ENCODE measurements at regions not wholly inside any gene's neighbourhood (a gene's known extent, or its start where the extent isn't known, plus 50 kb on each side); places are given as distances from the start of the nearest gene placed in this dataset.
"Not testable (repeated sequence)": the region's sequence is repeated elsewhere in the genome, so short reads cannot be mapped to it uniquely, and the experiment has no call there.

DNA sequence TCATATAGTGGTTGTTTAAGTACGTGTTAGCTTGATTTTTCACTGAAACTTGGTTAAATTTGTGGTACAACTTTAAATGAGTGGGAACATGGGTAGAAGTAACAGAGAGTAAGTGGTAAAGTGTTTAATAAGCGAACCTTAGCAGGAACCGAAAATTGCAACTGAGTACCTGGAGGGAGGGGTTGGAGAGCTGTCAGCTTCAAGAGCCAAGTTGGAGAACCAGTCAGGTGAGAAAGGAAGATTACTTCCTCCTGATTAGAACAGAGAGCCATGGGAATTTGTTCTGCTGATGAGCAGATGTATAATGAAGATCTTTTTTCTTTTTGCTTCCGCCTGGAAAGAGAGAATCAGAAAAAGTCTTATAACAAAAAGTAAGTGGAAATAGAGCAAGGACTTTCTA lies 158.4 kb upstream of the CDH7 start:
- H3K9me3 ChIP-seq: no peaks in the 10 kb centered on the region
- no peaks in the 10 kb centered on the region for H3K36me3 ChIP-seq
- no peak overlapping the region for H3K4me3 ChIP-seq
- no peaks in the 10 kb centered on the region for H3K27me3 ChIP-seq
- DNase-seq: no peak

DNA sequence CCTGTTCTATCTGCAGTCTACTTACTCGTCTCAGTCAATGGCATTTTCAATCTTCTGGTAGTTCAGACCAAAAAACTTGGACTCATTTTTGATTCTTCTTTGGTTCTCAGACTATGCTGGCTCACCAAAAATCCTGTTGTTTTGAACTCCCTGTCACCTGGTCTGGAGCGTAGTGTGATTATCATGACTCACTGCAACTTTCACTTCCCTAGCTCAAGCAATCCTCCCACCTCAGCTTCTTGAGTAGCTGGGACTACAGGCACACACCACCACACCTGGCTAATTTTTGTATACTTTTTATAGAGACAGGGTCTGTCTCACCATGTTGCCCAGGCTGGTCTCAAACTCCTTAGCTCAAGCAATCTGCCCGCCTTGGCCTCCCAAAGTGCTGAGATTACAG lies 163.3 kb upstream of the CDH7 start:
- Histone ChIP-seq H3K36me3 (no peaks in the 10 kb centered on the region), H3K27me3 (no peaks in the 10 kb centered on the region), H3K9me3 (no peaks in the 10 kb centered on the region), H3K4me3 (no peak overlapping the region)
- DNase-seq: no peak

DNA sequence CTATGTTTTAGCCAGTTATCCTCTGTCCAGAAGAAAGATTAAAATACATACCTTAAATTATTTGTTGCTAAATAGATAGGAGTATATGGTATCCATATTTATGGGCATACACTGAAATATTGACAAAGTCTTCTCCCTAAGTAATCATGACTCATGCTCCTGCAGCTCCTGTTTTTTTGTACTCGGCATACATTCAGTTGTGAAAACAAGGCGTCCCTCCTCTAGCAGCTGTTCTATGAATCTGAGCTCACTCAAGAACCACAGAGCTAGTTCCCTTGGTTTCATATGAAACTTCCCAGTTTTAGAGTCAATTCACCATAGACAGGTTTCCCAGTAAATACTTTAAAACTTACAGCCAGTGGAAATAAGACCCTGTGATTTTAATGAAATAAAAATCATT lies 168.7 kb upstream of the CDH7 start:
- DNase-seq, H3K9me3 ChIP-seq, H3K27me3 ChIP-seq, H3K36me3 ChIP-seq, H3K4me3 ChIP-seq: not testable (repeated sequence)

DNA sequence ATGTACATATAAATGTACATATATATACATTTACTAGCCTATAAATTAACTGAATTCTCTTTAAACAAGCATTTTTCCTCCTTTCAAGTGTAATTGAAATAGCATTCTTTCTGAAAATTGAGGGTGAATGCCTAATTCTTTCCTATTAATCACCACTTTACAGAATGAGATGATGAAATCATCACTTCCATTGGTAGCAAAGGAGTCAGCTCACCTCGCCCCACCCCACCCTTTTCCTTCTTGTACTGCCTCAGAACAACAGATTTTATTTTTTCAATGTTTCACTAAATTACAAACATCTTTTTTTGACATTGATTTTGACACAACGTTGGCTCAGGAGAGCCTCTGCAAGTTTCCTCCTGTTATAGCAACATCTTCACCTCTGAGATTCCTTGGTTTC lies 181.9 kb upstream of the CDH7 start:
- no peak for DNase-seq
- H3K36me3 ChIP-seq: no peaks in the 10 kb centered on the region
- no peaks in the 10 kb centered on the region for H3K27me3 ChIP-seq
- no peak overlapping the region for H3K4me3 ChIP-seq
- H3K9me3 ChIP-seq: no peaks in the 10 kb centered on the region; the same call in 1 of the 2 replicates

DNA sequence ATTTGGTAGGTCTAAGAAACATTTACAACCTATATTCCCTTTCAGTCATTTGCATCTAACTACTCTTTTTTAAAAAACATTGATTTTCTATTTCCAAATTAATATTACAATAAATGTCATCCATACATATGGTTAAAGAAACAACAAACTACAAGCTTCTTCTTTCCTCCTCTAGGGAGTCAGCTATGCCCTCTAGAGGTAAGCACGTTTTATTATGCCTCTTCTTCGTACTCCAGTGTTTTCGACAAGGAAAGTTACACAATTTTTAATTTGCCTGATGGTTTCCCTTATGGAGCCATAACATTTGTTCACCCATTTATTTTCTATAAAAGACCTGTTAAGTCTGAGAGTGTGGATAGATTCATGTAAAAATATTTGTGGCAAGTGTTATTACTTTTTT lies 183.4 kb upstream of the CDH7 start:
- H3K4me3 ChIP-seq: no peak overlapping the region
- no peak for DNase-seq
- no peaks in the 10 kb centered on the region for H3K36me3 ChIP-seq
- no peaks in the 10 kb centered on the region; the same call in 1 of the 2 replicates for H3K9me3 ChIP-seq
- no peaks in the 10 kb centered on the region for H3K27me3 ChIP-seq

DNA sequence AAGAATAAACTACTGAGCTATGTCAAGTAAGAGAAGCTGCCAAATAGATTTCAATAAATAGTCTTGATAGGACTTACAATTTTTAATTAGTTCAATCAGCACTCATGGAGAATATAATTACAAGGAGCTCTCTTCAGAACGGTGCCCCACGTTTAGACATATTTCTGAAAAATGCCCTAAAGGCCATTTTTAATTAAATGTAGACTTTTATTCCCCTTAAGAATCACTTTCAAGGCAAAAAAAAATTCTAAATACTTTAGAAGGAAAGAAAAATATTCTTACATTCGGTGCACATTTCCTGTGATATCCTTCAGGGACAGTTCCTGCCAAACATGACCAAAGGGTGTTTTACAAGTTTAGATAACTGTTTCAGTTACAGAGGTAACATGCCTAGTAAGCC lies 202.5 kb upstream of the CDH7 start:
- no peaks in the 10 kb centered on the region for H3K9me3 ChIP-seq
- DNase-seq: no peak
- no peaks in the 10 kb centered on the region for H3K27me3 ChIP-seq
- no peak overlapping the region for H3K4me3 ChIP-seq
- no peaks in the 10 kb centered on the region for H3K36me3 ChIP-seq

DNA sequence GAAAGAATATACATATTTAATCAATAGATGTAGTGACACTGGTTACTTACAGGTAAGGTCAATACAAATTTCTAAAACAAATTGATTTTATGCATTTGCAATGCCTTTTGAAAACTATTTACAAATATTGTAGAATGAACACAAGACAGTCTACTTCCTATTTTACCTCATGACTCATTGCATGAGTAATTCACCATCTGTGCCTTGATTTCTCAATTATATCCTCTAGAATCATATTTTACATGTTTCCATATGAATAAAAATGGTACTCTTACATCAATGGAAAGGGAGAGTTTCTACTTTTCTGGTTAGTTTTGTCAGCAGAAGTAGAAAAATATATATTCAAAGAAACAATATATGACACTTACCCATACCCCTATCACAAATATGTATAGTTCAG lies 203.8 kb upstream of the CDH7 start:
- no peak overlapping the region for H3K4me3 ChIP-seq
- H3K36me3 ChIP-seq: no peaks in the 10 kb centered on the region
- no peaks in the 10 kb centered on the region for H3K27me3 ChIP-seq
- H3K9me3 ChIP-seq: no peaks in the 10 kb centered on the region
- DNase-seq: no peak

DNA sequence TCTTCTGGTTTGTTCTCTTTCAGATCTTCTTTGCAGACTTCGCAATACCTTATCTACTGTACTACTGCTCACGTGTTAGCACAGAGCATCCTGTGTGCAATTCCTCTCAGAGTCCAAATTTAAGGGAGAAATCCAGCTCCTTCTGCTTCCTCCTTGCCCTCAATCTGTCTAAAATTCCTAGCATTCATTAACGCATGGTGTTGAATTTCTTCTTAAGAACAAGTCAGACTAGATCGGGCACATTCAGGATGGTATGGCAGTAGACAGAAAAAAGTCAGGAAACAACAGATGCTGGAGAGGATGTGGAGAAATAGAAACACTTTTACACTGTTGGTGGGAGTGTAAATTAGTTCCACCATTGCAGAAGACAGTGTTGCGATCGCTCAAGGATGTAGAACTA lies 206.1 kb upstream of the CDH7 start:
- no peaks in the 10 kb centered on the region for H3K27me3 ChIP-seq
- H3K4me3 ChIP-seq: no peak overlapping the region
- H3K9me3 ChIP-seq: no peaks in the 10 kb centered on the region
- DNase-seq: no peak
- H3K36me3 ChIP-seq: no peaks in the 10 kb centered on the region

DNA sequence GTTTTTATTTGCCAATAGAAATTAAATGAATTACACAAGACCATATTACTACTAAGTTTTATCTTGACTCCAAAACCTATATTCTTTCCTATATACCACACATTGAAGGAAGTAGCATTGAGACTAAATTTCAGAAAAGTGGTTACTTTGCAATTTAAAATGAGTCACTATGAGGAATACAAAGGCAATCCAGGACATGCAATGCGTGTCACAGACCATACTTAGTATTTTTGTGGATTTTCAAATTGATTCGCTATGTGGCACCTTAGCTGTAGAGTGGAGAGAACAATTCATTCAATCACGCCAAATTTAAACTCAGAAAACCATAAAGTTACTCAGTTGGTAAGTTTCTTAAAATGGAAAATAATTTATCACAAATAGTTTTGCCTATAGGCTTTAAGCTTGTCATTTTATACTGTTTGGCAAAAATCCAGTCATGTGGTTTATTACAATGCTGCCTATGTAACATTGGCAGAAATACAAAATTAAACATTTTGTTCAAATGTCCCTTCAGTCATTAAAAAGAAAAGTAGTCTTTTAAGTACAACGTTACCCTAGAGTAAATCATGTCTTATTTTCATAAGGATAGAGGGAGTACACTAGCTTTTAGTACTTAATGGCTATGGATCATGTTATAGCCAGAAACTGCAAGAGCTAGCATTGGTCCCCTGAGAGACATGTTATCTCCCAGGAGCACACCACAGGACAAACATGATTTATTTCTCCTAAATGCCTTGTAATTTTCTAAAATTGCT lies 222.8 kb upstream of the CDH7 start:
- no peaks in the 10 kb centered on the region for H3K9me3 ChIP-seq
- H3K36me3 ChIP-seq: no peaks in the 10 kb centered on the region
- no peak overlapping the region for H3K4me3 ChIP-seq
- no peak for DNase-seq
- no peaks in the 10 kb centered on the region for H3K27me3 ChIP-seq

DNA sequence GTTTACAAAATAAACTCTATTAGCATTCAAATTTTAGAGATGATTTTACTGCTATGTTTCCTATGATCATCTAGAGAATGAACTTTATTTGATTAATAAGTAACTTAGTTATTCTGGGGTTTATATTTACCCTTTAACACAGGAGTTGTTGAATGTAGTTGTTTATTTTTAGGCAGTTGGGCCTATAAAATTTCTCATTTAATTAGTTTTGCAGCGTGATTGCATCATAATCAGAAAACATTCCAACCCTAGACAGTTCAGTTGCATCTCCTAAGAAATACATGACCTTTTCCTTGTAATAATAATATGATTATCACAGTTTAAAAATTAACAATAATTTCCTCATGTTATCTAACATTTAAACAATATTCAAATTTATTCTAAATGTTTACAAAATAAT lies 224.7 kb upstream of the CDH7 start:
- DNase-seq: no peak
- Histone ChIP-seq H3K36me3 (no peaks in the 10 kb centered on the region), H3K4me3 (no peak overlapping the region), H3K9me3 (no peaks in the 10 kb centered on the region), H3K27me3 (no peaks in the 10 kb centered on the region)

DNA sequence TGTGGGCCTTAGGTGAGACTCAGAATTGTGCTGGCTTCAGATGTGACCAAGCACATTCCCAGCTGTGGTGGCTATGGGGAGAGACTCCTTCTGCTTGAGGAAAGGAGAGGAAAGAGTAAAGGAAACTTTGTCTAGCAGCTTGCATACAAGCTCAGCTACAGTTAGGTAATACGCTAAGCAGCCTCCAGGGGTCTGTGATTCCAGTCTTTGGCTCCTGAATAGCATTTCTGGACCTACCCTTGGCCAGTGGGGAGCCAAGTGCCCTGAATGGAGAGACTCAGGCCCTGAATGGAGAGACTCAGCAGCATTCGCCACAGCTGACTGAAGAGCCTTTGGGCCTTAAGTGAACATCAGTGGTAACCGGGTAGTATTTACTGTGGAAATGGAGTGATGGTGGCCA lies 227.4 kb upstream of the CDH7 start:
- H3K4me3 ChIP-seq: no peak overlapping the region
- no peaks in the 10 kb centered on the region for H3K36me3 ChIP-seq
- H3K9me3 ChIP-seq: no peaks in the 10 kb centered on the region
- DNase-seq: no peak
- H3K27me3 ChIP-seq: no peaks in the 10 kb centered on the region

DNA sequence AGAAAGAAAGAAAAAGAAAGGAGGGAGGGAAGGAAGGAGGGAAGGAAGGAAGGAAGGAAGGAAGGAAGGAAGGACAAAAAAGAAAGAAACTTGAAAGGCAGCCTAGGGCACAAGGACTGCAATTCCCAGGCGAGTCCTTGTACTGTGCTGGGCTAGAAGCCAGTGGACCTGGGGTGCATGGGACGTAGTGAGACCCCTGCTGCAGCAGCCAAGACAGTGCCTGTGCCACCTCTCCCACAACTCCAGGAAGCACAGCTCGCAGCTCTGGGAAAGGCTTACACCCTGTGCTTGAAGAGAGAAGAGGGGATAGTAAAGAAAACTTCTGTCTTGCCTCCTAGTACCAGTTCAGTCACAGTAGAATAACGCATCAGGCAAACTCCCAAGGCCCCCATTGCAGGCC lies 227.9 kb upstream of the CDH7 start:
- Histone ChIP-seq H3K9me3 (no peaks in the 10 kb centered on the region), H3K36me3 (no peaks in the 10 kb centered on the region), H3K4me3 (no peak overlapping the region), H3K27me3 (no peaks in the 10 kb centered on the region)
- no peak for DNase-seq

DNA sequence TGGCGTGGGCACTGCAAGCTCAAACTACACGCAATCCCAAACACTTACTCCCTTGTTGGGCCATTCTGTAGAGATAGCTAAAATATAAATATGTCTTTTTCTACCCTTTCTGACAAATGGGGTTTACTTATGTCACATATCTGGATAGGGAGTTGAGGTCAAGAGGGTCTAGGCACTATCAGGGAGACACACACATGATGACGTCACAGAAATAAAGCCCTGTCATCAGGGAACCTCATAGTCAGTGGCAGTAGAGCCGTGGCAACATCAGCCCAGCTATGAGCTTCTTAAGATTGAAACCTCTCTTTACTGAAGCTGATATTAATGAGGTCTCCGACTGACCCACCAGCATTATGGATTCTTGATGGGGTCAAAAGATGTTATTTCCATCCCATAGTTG lies 234.6 kb upstream of the CDH7 start:
- H3K36me3 ChIP-seq: no peaks in the 10 kb centered on the region
- no peak overlapping the region for H3K4me3 ChIP-seq
- DNase-seq: no peak
- H3K9me3 ChIP-seq: no peaks in the 10 kb centered on the region
- no peaks in the 10 kb centered on the region for H3K27me3 ChIP-seq

DNA sequence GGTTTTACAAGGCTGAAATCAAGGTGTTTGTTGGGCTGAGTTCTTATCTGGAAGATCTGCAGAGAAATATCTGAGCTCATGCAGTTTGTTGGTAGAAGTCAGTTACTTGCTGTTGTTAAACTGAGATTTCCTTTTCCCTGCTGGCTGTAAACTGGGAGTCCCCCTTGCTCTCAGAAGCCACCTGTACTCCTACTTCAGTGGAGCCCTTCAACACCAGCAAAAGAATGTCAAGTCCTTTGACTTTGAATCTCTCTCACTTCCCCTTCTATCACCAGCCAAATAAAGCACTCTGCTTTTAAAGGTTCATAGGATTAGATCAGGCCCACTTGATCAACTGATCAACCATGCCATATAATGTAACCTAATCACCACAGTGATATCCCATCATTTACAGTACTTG lies 252.2 kb upstream of the CDH7 start:
- Histone ChIP-seq H3K27me3 (no peaks in the 10 kb centered on the region), H3K4me3 (no peak overlapping the region), H3K9me3 (no peaks in the 10 kb centered on the region), H3K36me3 (no peaks in the 10 kb centered on the region)
- DNase-seq: no peak

DNA sequence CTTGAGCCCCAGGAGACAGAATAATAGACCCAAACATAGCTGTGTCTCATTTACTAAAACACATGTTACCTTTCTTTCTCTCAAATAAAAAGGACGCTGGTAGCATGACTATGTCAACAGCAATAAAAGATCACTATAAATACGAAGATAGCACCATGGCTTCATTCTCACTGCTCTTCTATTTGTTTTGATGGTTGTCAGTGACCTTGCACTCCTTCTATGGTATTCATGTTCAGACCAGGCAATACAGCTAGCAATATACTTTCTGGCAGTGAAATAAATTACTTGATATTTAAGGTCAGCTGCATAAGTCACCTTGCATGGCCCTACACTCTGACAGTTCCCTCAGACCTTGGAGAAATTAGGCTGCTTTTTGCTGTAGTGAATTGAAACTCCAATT lies 263.2 kb upstream of the CDH7 start:
- Histone ChIP-seq H3K4me3 (no peak overlapping the region), H3K27me3 (no peaks in the 10 kb centered on the region)
- no peak for DNase-seq

DNA sequence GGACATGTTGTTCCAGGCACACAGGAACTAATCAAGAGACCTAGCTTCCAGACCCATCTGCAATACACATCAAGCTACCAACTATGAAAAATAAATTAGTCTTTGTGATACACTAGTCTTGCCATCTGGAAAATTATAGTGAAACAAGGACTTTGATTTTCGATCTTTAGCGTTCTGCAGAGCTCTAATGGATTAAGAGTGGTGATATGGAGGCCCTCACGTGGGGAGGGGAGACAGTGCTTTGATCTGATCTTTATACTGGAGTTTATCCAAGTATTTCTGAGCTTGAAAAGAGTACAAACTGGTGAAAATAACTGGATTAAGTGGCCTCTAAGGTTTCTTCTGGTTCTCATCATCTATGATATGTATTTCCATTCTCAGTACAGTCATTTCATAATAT lies 273.4 kb upstream of the CDH7 start:
- Histone ChIP-seq H3K9me3 (no peaks in the 10 kb centered on the region), H3K36me3 (no peaks in the 10 kb centered on the region), H3K4me3 (no peak overlapping the region), H3K27me3 (no peaks in the 10 kb centered on the region)
- no peak for DNase-seq

More for the DNA sequence above, 263.2 kb upstream of the CDH7 start:
- Histone ChIP-seq H3K36me3 (no peaks in the 10 kb centered on the region), H3K9me3 (no peaks in the 10 kb centered on the region)

DNA sequence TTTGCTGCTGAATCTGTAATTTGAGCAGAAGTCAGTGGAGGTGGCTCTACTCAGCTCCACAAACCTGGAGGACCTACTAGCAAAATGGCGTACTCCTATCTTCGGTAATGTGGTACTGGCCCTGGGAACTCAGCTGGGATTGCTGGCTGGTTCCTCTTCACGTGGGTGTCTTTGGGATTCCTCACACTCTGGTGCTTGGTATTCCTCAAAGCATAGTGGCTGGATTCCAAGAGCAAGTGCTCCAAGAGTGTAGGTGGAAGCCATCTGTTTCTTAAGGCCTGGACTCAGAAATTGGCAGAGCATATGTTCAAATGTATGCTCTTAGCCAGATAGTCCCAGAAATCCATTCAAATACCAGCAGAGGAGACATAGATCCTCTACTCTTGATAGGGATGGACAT lies 281.9 kb upstream of the CDH7 start:
- H3K9me3 ChIP-seq: no peaks in the 10 kb centered on the region
- no peaks in the 10 kb centered on the region for H3K27me3 ChIP-seq
- no peaks in the 10 kb centered on the region for H3K36me3 ChIP-seq
- H3K4me3 ChIP-seq: no peak overlapping the region
- no peak for DNase-seq

DNA sequence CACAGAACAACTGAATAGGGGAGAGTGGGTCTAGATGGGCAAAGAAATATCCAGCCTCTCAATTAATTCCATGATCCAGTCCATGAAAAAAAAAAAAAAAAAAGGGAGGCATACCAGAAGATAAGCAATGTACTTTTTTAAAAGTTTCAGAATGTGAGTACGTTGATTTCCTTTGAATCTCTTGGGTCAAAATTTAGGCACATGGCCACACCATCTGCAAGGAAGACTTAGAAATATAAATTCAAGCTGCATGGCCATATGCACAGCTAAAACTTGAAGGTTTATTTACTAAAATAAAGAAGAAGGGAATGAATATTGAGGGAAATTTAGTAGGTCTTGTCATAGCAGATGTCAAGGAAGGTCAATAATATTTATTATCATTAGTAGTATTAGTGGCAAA lies 286.5 kb upstream of the CDH7 start:
- H3K27me3 ChIP-seq: no peaks in the 10 kb centered on the region
- no peak for DNase-seq
- H3K9me3 ChIP-seq: no peaks in the 10 kb centered on the region
- H3K36me3 ChIP-seq: no peaks in the 10 kb centered on the region
- H3K4me3 ChIP-seq: no peak overlapping the region

DNA sequence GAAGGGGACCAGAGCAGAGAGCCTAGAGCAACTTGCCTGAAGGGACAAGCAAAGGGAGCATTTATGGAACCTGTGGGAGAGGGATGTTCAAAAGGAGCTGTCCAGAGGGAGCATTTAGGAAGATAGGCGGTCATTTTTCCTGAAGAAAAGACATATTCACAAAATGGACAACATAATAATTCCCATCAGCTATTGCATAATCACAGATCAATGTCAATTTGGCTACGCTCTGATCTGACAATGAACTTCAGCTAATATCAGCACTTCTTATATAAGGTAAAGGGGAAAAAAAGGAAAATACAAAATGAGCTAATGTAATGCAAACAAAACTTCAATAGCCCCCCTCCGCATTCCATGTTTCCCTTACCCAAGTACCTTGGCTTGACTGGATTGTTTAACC lies 291.1 kb upstream of the CDH7 start:
- DNase-seq: no peak
- no peak overlapping the region for H3K4me3 ChIP-seq
- H3K27me3 ChIP-seq: no peaks in the 10 kb centered on the region
- H3K9me3 ChIP-seq: no peaks in the 10 kb centered on the region
- no peaks in the 10 kb centered on the region for H3K36me3 ChIP-seq
